Gastroesophageal sphincter (tissue), 3 donors: ENCODE measurements at regions not wholly inside any gene's neighbourhood (a gene's known extent, or its start where the extent isn't known, plus 50 kb on each side); places are given as distances from the start of the nearest gene placed in this dataset.

Experiments used
- POLR2A ChIP-seq, 2 donors: fragments of 450-650 bp; IDR thresholded peaks; one replicate each; pipeline ENCODE4 v1.6.1; 2017; ENCODE audit warnings: antibody characterized with exemption in 2 of 2, mild to moderate bottlenecking in 2 of 2, moderate library complexity in 1 of 2
- POLR2AphosphoS5 ChIP-seq: sonication (generic); formaldehyde crosslinking; IDR thresholded peaks from one replicate; pipeline ENCODE4 v1.6.1; 2017; ENCODE audit warnings: antibody characterized with exemption
- TF ChIP-seq, protein P1 (sequence below), 4 experiments: fragments of 200-600 bp in 2 of 4; fragments of 450-650 bp in 2 of 4; sonication (generic) in 1 of 4; IDR thresholded peaks; one replicate each; pipeline ENCODE4 v1.5.1; 2017 to 2019; ENCODE audit warnings: antibody characterized with exemption in 4 of 4, mild to moderate bottlenecking in 2 of 4, moderate library complexity in 2 of 4

- TF ChIP-seq, protein P1, sequence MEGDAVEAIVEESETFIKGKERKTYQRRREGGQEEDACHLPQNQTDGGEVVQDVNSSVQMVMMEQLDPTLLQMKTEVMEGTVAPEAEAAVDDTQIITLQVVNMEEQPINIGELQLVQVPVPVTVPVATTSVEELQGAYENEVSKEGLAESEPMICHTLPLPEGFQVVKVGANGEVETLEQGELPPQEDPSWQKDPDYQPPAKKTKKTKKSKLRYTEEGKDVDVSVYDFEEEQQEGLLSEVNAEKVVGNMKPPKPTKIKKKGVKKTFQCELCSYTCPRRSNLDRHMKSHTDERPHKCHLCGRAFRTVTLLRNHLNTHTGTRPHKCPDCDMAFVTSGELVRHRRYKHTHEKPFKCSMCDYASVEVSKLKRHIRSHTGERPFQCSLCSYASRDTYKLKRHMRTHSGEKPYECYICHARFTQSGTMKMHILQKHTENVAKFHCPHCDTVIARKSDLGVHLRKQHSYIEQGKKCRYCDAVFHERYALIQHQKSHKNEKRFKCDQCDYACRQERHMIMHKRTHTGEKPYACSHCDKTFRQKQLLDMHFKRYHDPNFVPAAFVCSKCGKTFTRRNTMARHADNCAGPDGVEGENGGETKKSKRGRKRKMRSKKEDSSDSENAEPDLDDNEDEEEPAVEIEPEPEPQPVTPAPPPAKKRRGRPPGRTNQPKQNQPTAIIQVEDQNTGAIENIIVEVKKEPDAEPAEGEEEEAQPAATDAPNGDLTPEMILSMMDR (IDR thresholded peaks at IDR 0.05), result no peak
- TF ChIP-seq POLR2A (IDR thresholded peaks at IDR 0.05) (no peak), POLR2AphosphoS5 (no peak)
Measured at GRCh38 chr12:124464830-124465229, 102.6 kb downstream of the NCOR2 start.
